Lower leg skin (tissue), 4 donors: ENCODE measurements at regions not wholly inside any gene's neighbourhood (a gene's known extent, or its start where the extent isn't known, plus 50 kb on each side); places are given as distances from the start of the nearest gene placed in this dataset.
"Not testable (repeated sequence)": the region's sequence is repeated elsewhere in the genome, so short reads cannot be mapped to it uniquely, and the experiment has no call there.

Source experiments
- DNase-seq, 2 donors: peaks; one replicate each; pipeline ENCODE4 v3.0.0-alpha.2; 2019; ENCODE audit warnings: low spot score in 2 of 2
- H3K4me3 ChIP-seq: fragments of 200-600 bp; sonication (generic); 2 replicates; pipeline ENCODE4 v1.5.1; 2017; ENCODE audit warnings: mild to moderate bottlenecking, low read depth; ENCODE audit not compliant: poor library complexity, severe bottlenecking
- CTCF ChIP-seq, 3 donors: fragments of 450-650 bp; IDR thresholded peaks; one replicate each; pipeline ENCODE4 v1.5.1; 2016; ENCODE audit warnings: antibody characterized with exemption in 3 of 3, mild to moderate bottlenecking in 3 of 3, moderate library complexity in 2 of 3
- POLR2A ChIP-seq, 2 donors: fragments of 450-650 bp; IDR thresholded peaks; one replicate each; pipeline ENCODE4 v1.6.1; 2016 to 2017; ENCODE audit warnings: antibody characterized with exemption in 2 of 2, mild to moderate bottlenecking in 1 of 2, moderate library complexity in 1 of 2
- WGBS, 2 donors: methylation state at CpG; one replicate each; pipeline ENCODE4 v1.1.5; 2018; 5-methylcytosine and 5-hydroxymethylcytosine counted together
- intact Hi-C: fragments of 100-400 bp; cut with DNase I; formaldehyde crosslinking; loops from one replicate; pipeline ENCODE4 v1.15.0; 2023; ENCODE audit warnings: low total_unique reads

DNA sequence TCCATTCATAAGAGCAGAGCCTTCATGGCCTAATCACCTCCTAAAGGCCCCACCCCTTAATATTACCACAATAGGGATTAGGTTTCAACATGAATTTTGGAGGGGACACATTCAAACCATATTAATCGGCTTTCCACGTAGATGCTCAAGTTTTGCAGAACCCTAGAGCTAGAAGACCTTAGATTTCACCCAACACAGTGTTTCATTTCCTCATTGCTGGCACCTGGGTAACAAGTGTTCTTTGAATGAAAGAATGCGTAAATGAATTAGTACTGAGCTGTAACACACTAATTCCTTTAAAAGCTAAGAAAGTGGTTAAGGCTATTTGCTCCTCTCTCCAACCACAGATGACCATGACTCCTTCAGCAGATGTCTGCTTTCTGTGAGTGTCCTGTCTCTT is 252.5 kb downstream of the SMAD2 start:
- intact Hi-C loops, result no loop called here
- TF ChIP-seq POLR2A (IDR thresholded peaks at IDR 0.05) (no peak), CTCF (IDR thresholded peaks at IDR 0.05) (no peak)
- no peak overlapping the region for H3K4me3 ChIP-seq
- WGBS, 2 donors, result 87% methylated on average over 3 of the region's 3 CpGs
- no peak for DNase-seq

- TF ChIP-seq CTCF (IDR thresholded peaks at IDR 0.05) (no peak), POLR2A (IDR thresholded peaks at IDR 0.05) (no peak)
- 64 to 76% methylated on average over 3 of the region's 3 CpGs for WGBS, 2 donors
- intact Hi-C loops, result no loop called here
Observed at GRCh38 chr18:47669815-47670214, 260.6 kb downstream of the SMAD2 start.

DNA sequence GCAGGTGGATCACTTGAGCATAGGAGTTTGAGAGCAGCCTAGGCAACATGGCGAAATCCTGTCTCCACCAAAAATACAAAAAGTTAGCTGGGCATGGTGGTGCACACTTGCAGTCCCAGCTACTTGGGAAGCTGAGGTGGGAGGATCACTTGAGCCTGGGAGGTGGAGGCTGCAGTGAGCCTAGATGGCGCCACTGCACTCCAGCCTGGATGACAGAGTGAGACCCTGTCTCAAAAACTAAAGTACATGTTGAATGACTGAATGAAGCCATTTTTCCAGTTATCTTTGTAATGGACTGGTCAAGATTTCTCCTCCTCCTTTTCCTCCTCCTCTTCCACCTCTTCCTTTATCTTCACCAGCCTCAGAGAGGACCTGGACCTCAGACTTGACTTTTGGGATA is 272.0 kb downstream of the SMAD2 start:
- intact Hi-C loops, result no loop called here
- DNase-seq, result no peak
- TF ChIP-seq POLR2A (IDR thresholded peaks at IDR 0.05), result no peak
- no peak for TF ChIP-seq CTCF (IDR thresholded peaks at IDR 0.05)
- 78 to 83% methylated on average over 2 of the region's 2 CpGs for WGBS, 2 donors
- no peak overlapping the region for H3K4me3 ChIP-seq

More at GRCh38 chr18:47669815-47670214, 260.6 kb downstream of the SMAD2 start:
- no peak for DNase-seq
- no peak overlapping the region for H3K4me3 ChIP-seq

DNA sequence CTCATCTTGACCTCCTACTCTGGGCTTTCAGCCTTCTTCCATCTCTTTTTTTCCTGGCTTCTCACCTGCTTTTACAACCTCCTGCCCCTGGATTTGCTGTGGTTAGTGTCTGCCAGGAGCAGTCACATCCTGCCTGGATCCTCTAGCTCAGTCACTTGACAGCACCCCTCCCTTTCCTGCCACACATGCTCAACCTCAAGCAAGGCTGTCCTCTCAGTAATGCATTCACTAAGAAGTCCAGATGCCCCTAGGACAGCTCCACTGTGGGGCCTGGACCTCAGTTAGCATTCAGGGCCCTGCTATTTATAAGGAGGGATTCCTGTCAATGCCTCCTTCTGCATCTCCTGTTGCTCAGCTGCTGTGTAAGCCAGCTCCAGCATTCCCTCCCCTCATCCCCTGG is 275.5 kb downstream of the SMAD2 start:
- intact Hi-C loops, result no loop called here
- no peak for DNase-seq
- H3K4me3 ChIP-seq, result no peak overlapping the region
- TF ChIP-seq POLR2A (IDR thresholded peaks at IDR 0.05) (no peak), CTCF (IDR thresholded peaks at IDR 0.05) (no peak)

- no peak overlapping the region for H3K4me3 ChIP-seq
- no peak for TF ChIP-seq POLR2A (IDR thresholded peaks at IDR 0.05)
- 62 to 77% methylated on average over 1 of the region's 1 CpG for WGBS, 2 donors
- DNase-seq, result no peak
- intact Hi-C loops, result no loop called here
Observed at GRCh38 chr18:47644896-47645295, 285.6 kb downstream of the SMAD2 start.

DNA sequence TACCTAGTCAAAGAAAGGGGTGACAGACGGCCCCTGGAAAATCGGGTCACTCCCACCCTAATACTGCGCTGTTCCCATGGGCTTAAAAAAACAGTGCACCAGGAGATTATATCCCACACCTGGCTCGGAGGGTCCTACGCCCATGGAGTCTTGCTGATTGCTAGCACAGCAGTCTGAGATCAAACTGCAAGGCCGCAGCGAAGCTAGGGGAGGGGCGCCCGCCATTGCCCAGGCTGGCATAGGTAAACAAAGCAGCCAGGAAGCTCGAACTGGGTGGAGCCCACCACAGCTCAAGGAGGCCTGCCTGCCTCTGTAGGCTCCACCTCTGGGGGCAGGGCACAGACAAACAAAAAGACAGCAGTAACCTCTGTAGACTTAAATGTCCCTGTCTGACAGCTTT is 292.9 kb downstream of the SMAD2 start:
- 89 to 96% methylated on average over 8 to 9 of the region's 10 CpGs for WGBS, 2 donors
- DNase-seq, intact Hi-C loops, H3K4me3 ChIP-seq: not testable (repeated sequence)

DNA sequence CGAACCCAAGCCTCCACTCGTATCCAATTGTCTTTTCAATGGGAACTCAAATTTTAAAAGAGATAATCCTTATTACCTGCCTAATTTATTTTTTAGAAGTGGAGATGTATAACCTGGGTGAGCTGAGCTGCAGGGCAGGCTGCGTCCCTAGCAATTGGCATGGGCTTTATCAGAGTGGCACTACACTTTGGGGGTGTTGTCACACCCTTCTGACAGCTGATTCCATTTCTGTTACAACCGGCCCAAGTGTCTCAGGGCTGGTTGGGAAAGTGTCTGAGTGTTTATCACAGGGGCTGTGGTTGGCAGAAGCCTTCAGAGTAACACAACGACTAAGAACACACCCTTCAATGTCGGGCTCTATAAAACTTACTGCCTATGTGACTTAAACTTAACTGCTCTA is 295.0 kb downstream of the SMAD2 start:
- DNase-seq, result no peak
- TF ChIP-seq CTCF (IDR thresholded peaks at IDR 0.05) (no peak), POLR2A (IDR thresholded peaks at IDR 0.05) (no peak)

More for the DNA sequence above, 295.0 kb downstream of the SMAD2 start:
- 84 to 85% methylated on average over 6 of the region's 6 CpGs for WGBS, 2 donors
- H3K4me3 ChIP-seq, result no peak overlapping the region
- intact Hi-C loops, result no loop called here
